HEK293T (cell line): ENCODE measurements at regions not wholly inside any gene's neighbourhood (a gene's known extent, or its start where the extent isn't known, plus 50 kb on each side); places are given as distances from the start of the nearest gene placed in this dataset.

Experiments
- HDGF ChIP-seq: fragments of 450-650 bp; IDR thresholded peaks from 2 replicates; pipeline ENCODE4 v1.6.1; 2017; ENCODE audit warnings: antibody characterized with exemption, borderline replicate concordance
- SP1 ChIP-seq: fragments of 450-650 bp; IDR thresholded peaks from 2 replicates; pipeline ENCODE4 v1.6.1; 2017

- TF ChIP-seq SP1 (no peak), HDGF (no peak)
Measured at GRCh38 chr4:120443116-120443515, 376.5 kb upstream of the MAD2L1 start.
